ENCODE measurements at regions not wholly inside any gene's neighbourhood (a gene's known extent, or its start where the extent isn't known, plus 50 kb on each side); places are given as distances from the start of the nearest gene placed in this dataset.

DNA sequence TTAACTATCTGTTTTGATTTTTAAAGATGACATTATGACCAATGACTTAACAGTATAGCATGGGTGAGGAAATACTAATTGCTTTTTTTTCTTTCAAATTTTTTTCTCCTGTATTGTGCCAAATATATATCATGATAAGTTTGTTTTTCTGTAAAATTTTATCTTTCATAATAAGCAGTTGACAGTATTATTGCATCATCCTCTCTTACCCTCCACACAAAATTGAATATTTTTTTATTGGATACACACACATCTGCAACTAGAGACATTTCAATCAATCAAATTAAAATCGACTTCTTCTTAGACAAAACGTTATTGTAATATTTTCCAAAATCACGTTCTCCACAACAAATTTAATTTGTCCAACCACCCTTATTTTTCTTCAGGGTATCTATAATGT lies 330.4 kb upstream of the BRINP3 start:
- H3K27ac Mint-ChIP-seq, result no peak overlapping the region
- no peak overlapping the region for H2AFZ ChIP-seq (replicated peaks)
- H3K9me3 Mint-ChIP-seq, result no peaks in the 10 kb centered on the region
- H3K4me2 ChIP-seq, result no peak overlapping the region
- H3K4me3 ChIP-seq, result no peak overlapping the region
- H3K79me2 ChIP-seq (ENCODE audit: low read depth), result no peaks in the 10 kb centered on the region
- no peaks in the 10 kb centered on the region for H3K4me1 Mint-ChIP-seq
- H3K27me3 ChIP-seq, result no peaks in the 10 kb centered on the region
- H3K9ac ChIP-seq, result no peak overlapping the region
- H3K27me3 Mint-ChIP-seq (ENCODE audit: insufficient read depth, low read depth), result no peaks in the 10 kb centered on the region
- TF ChIP-seq EZH2 (IDR thresholded peaks at IDR 0.05) (no peak), CTCF (IDR thresholded peaks at IDR 0.05) (no peak), EZH2phosphoT487 (IDR thresholded peaks at IDR 0.05) (no peak)
- no peak for DNase-seq (ENCODE audit: low spot score)
- no peak overlapping the region for H3K27ac ChIP-seq
- no peaks in the 10 kb centered on the region for H4K20me1 ChIP-seq (ENCODE audit: low read depth)
- H3K36me3 ChIP-seq, result no peaks in the 10 kb centered on the region
- H3F3A ChIP-seq (ENCODE audit: low read depth), result no peaks in the 10 kb centered on the region
- H3K9me3 ChIP-seq (ENCODE audit: low read depth), result no peaks in the 10 kb centered on the region
- H3K4me1 ChIP-seq, result no peaks in the 10 kb centered on the region
- no peak overlapping the region for H3K4me3 Mint-ChIP-seq
- H3K36me3 Mint-ChIP-seq, result no peaks in the 10 kb centered on the region

- Mint-ChIP-seq H3K36me3 (no peaks in the 10 kb centered on the region), H3K27me3 (ENCODE audit: insufficient read depth, low read depth) (no peaks in the 10 kb centered on the region), H3K27ac (no peak overlapping the region), H3K4me1 (no peaks in the 10 kb centered on the region), H3K9me3 (no peaks in the 10 kb centered on the region), H3K4me3 (no peak overlapping the region)
- H3K27ac ChIP-seq, result no peak overlapping the region
- H3K9ac ChIP-seq, result no peak overlapping the region
- H3K4me2 ChIP-seq, result no peak overlapping the region
- no peak overlapping the region for H2AFZ ChIP-seq (replicated peaks)
- no peak for DNase-seq (ENCODE audit: low spot score)
- H3F3A ChIP-seq (ENCODE audit: low read depth), result no peaks in the 10 kb centered on the region
- no peaks in the 10 kb centered on the region for H3K79me2 ChIP-seq (ENCODE audit: low read depth)
- H3K9me3 ChIP-seq (ENCODE audit: low read depth), result no peaks in the 10 kb centered on the region
- H3K4me3 ChIP-seq, result no peak overlapping the region
- no peaks in the 10 kb centered on the region for H3K36me3 ChIP-seq
- no peaks in the 10 kb centered on the region for H4K20me1 ChIP-seq (ENCODE audit: low read depth)
- TF ChIP-seq CTCF (IDR thresholded peaks at IDR 0.05) (no peak), EZH2 (IDR thresholded peaks at IDR 0.05) (no peak), EZH2phosphoT487 (IDR thresholded peaks at IDR 0.05) (no peak)
- H3K4me1 ChIP-seq, result no peaks in the 10 kb centered on the region
- H3K27me3 ChIP-seq, result no peaks in the 10 kb centered on the region
These were observed 331.6 kb upstream of the BRINP3 start for GRCh38 chr1:190809312-190809711.

DNA sequence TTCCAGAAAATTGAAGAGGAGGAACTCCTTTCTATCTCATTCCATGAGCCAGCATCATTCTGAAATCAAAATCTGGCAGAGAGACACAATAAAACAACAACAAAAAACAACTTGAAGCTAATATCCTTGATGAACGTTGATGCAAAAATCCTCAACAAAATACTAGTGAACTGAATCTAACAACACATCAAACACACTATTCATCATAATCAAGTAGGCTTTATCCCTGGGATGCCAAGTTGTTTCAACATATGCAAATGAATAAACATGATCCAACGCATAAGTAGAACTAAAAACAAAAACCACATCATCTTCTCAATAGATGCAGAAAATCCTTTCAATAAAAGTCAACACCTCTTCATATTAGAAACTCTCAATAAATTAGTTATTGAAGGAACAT lies 335.3 kb upstream of the BRINP3 start:
- H3K9ac ChIP-seq, result no peak overlapping the region
- no peaks in the 10 kb centered on the region for H4K20me1 ChIP-seq (ENCODE audit: low read depth)
- H3K4me2 ChIP-seq, result no peak overlapping the region
- H3K9me3 ChIP-seq (ENCODE audit: low read depth), result no peaks in the 10 kb centered on the region
- no peak overlapping the region for H3K27ac ChIP-seq
- Mint-ChIP-seq H3K36me3 (no peaks in the 10 kb centered on the region), H3K4me3 (no peak overlapping the region), H3K27ac (no peak overlapping the region), H3K9me3 (no peaks in the 10 kb centered on the region), H3K4me1 (no peaks in the 10 kb centered on the region), H3K27me3 (ENCODE audit: insufficient read depth, low read depth) (no peaks in the 10 kb centered on the region)
- no peak overlapping the region for H3K4me3 ChIP-seq
- no peaks in the 10 kb centered on the region for H3K79me2 ChIP-seq (ENCODE audit: low read depth)
- no peaks in the 10 kb centered on the region for H3K4me1 ChIP-seq
- no peaks in the 10 kb centered on the region for H3K27me3 ChIP-seq
- no peak for DNase-seq (ENCODE audit: low spot score)
- no peaks in the 10 kb centered on the region for H3F3A ChIP-seq (ENCODE audit: low read depth)
- H2AFZ ChIP-seq (replicated peaks), result no peak overlapping the region
- no peaks in the 10 kb centered on the region for H3K36me3 ChIP-seq
- no peak for TF ChIP-seq CTCF (IDR thresholded peaks at IDR 0.05)
- no peak for TF ChIP-seq EZH2 (IDR thresholded peaks at IDR 0.05)
- TF ChIP-seq EZH2phosphoT487 (IDR thresholded peaks at IDR 0.05), result no peak

DNA sequence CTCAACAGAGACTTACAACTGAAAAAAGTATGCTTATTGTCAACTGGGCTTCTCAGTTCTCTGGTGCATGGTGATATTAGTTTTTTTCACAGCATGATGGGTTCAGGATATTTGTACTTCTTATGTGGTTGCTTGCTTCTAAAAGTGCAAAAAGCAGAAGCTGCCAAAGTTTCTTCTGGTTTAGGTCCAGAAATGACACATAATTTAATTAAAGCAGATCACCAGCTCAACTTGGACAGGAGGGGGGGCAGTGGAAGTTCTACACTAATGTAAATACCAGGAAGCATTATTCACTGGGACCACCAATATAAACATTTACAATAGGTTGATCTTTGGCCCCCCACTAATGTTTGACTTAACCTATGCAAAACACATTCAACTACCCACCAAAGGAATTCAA lies 354.8 kb upstream of the BRINP3 start:
- no peaks in the 10 kb centered on the region for H3K9me3 ChIP-seq (ENCODE audit: low read depth)
- no peak overlapping the region for H3K9ac ChIP-seq
- H3K27ac ChIP-seq, result no peak overlapping the region
- no peaks in the 10 kb centered on the region for H3K36me3 Mint-ChIP-seq
- H3K4me3 ChIP-seq, result no peak overlapping the region
- H3K4me3 Mint-ChIP-seq, result no peak overlapping the region
- no peaks in the 10 kb centered on the region for H3F3A ChIP-seq (ENCODE audit: low read depth)
- TF ChIP-seq EZH2 (IDR thresholded peaks at IDR 0.05), result no peak
- no peak for TF ChIP-seq EZH2phosphoT487 (IDR thresholded peaks at IDR 0.05)
- H3K79me2 ChIP-seq (ENCODE audit: low read depth), result no peaks in the 10 kb centered on the region
- H3K4me1 ChIP-seq, result no peaks in the 10 kb centered on the region
- no peaks in the 10 kb centered on the region for H4K20me1 ChIP-seq (ENCODE audit: low read depth)
- H3K4me1 Mint-ChIP-seq, result no peaks in the 10 kb centered on the region
- no peaks in the 10 kb centered on the region for H3K36me3 ChIP-seq
- no peaks in the 10 kb centered on the region for H3K27me3 ChIP-seq
- no peak overlapping the region for H3K4me2 ChIP-seq
- no peak for DNase-seq (ENCODE audit: low spot score)
- H3K9me3 Mint-ChIP-seq, result no peaks in the 10 kb centered on the region
- H2AFZ ChIP-seq (replicated peaks), result no peak overlapping the region
- no peaks in the 10 kb centered on the region for H3K27me3 Mint-ChIP-seq (ENCODE audit: insufficient read depth, low read depth)
- no peak overlapping the region for H3K27ac Mint-ChIP-seq
